CD14-positive monocyte (primary cell): ENCODE measurements at regions not wholly inside any gene's neighbourhood (a gene's known extent, or its start where the extent isn't known, plus 50 kb on each side); places are given as distances from the start of the nearest gene placed in this dataset.

ENCODE experiments used
- DNase-seq, 3 donors: peaks; one replicate each; pipeline ENCODE4 v3.0.0-alpha.2; 2011 to 2022
- H2AFZ ChIP-seq: 2 replicates; pipeline ENCODE4 v1.6.0; 2012; ENCODE audit warnings: mild to moderate bottlenecking, low read depth, low read length, inconsistent platforms; ENCODE audit not compliant: insufficient read depth, poor library complexity, severe bottlenecking
- H3K27ac ChIP-seq, 2 donors: 1 replicate in 1 of 2; 2 replicates in 1 of 2; pipeline ENCODE4 v1.5.1; 2012 to 2013; ENCODE audit warnings: low read length in 2 of 2, control low read depth in 1 of 2, inconsistent platforms in 1 of 2, low read depth in 1 of 2, mild to moderate bottlenecking in 1 of 2
- H3K27me3 ChIP-seq, 2 donors: one replicate each; pipeline versions ENCODE4 v1.6.0 to v1.6.1; 2011 to 2013; ENCODE audit warnings: low read length in 2 of 2; ENCODE audit not compliant: control insufficient read depth in 2 of 2, insufficient read depth in 2 of 2
- H3K36me3 ChIP-seq, 2 donors: replicated peaks in 1 of 2; 1 replicate in 1 of 2; 2 replicates in 1 of 2; pipeline versions ENCODE4 v1.5.1 to v1.6.1; 2012 to 2013; ENCODE audit warnings: low read length in 2 of 2, control low read depth in 1 of 2, inconsistent platforms in 1 of 2, mild to moderate bottlenecking in 1 of 2; ENCODE audit not compliant: insufficient read depth in 2 of 2, control insufficient read depth in 1 of 2
- H3K4me1 ChIP-seq, 2 donors: 1 replicate in 1 of 2; 2 replicates in 1 of 2; pipeline versions ENCODE4 v1.5.1 to v1.6.1; 2012 to 2013; ENCODE audit warnings: low read length in 2 of 2, control low read depth in 1 of 2, inconsistent platforms in 1 of 2, mild to moderate bottlenecking in 1 of 2, moderate library complexity in 1 of 2; ENCODE audit not compliant: insufficient read depth in 2 of 2, control insufficient read depth in 1 of 2
- H3K4me2 ChIP-seq: replicated peaks from 2 replicates; pipeline ENCODE3; 2012; ENCODE audit warnings: low read length, moderate library complexity, mild to moderate bottlenecking; ENCODE audit not compliant: poor library complexity, severe bottlenecking; ENCODE audit errors: extremely low read depth
- H3K4me3 ChIP-seq, 3 experiments: fragments of 200-600 bp in 1 of 3; sonication (generic) in 1 of 3; replicated peaks in 1 of 3; 1 replicate in 2 of 3; 2 replicates in 1 of 3; pipeline ENCODE4 v1.5.1; 2011 to 2013; ENCODE audit warnings: low read length in 3 of 3, mild to moderate bottlenecking in 3 of 3, control low read depth in 2 of 3, low read depth in 2 of 3, inconsistent platforms in 1 of 3, moderate library complexity in 1 of 3
- H3K79me2 ChIP-seq: 2 replicates; pipeline ENCODE4 v1.6.0; 2012; ENCODE audit warnings: mild to moderate bottlenecking, control low read depth, inconsistent platforms, low read length, moderate library complexity; ENCODE audit not compliant: insufficient read depth
- H3K9ac ChIP-seq: 2 replicates; pipeline ENCODE4 v1.6.0; 2017; ENCODE audit warnings: low read length, mild to moderate bottlenecking; ENCODE audit not compliant: insufficient read depth, poor library complexity, severe bottlenecking
- H3K9me3 ChIP-seq, 2 donors: replicated peaks in 1 of 2; 1 replicate in 1 of 2; 2 replicates in 1 of 2; pipeline versions ENCODE4 v1.5.1 to v1.6.1; 2012 to 2013; ENCODE audit warnings: low read length in 2 of 2, control low read depth in 1 of 2; ENCODE audit not compliant: control insufficient read depth in 1 of 2, insufficient read depth in 1 of 2
- H4K20me1 ChIP-seq: 2 replicates; pipeline ENCODE4 v1.6.0; 2012; ENCODE audit warnings: mild to moderate bottlenecking, low read length, control low read depth, moderate library complexity; ENCODE audit not compliant: insufficient read depth
- H3K27ac Mint-ChIP-seq, 7 donors: one replicate each; pipeline ENCODE4 v1.8.0; 2020; ENCODE audit warnings: mild to moderate bottlenecking in 7 of 7, mixed read lengths in 7 of 7, moderate library complexity in 6 of 7, inconsistent platforms in 2 of 7
- H3K27me3 Mint-ChIP-seq, 3 donors: one replicate each; pipeline ENCODE4 v1.8.0; 2021 to 2022; ENCODE audit warnings: low read depth in 3 of 3, mild to moderate bottlenecking in 3 of 3, mixed read lengths in 3 of 3, moderate library complexity in 3 of 3, inconsistent platforms in 1 of 3
- H3K36me3 Mint-ChIP-seq, 2 donors: one replicate each; pipeline ENCODE4 v1.8.0; 2020; ENCODE audit warnings: mixed read lengths in 2 of 2, inconsistent platforms in 1 of 2, mild to moderate bottlenecking in 1 of 2
- H3K4me1 Mint-ChIP-seq: one replicate; pipeline ENCODE4 v1.8.0; 2020; ENCODE audit warnings: mild to moderate bottlenecking, mixed read lengths
- H3K4me3 Mint-ChIP-seq, 2 donors: one replicate each; pipeline ENCODE4 v1.8.0; 2020; ENCODE audit warnings: mild to moderate bottlenecking in 2 of 2, mixed read lengths in 2 of 2, moderate library complexity in 1 of 2
- H3K9me3 Mint-ChIP-seq, 7 donors: one replicate each; pipeline ENCODE4 v1.8.0; 2020 to 2022; ENCODE audit warnings: mixed read lengths in 7 of 7, mild to moderate bottlenecking in 6 of 7, moderate library complexity in 6 of 7, inconsistent platforms in 2 of 7
- WGBS: methylation state at CpG from one replicate; pipeline ENCODE4 v1.1.5; 2013; ENCODE audit warnings: missing lambda C conversion rate; ENCODE audit not compliant: insufficient coverage; 5-methylcytosine and 5-hydroxymethylcytosine counted together
- intact Hi-C, 2 donors: fragments of 100-400 bp; cut with micrococcal nuclease; formaldehyde crosslinking; loops; one replicate each; pipeline versions ENCODE4 v1.15.0 to v1.15.1; 2023
- TF ChIP-seq, protein P1 (sequence below): fragments of 200-600 bp; IDR thresholded peaks from one replicate; pipeline ENCODE4 v1.8.0; 2022; ENCODE audit warnings: antibody characterized with exemption, mild to moderate bottlenecking

DNA sequence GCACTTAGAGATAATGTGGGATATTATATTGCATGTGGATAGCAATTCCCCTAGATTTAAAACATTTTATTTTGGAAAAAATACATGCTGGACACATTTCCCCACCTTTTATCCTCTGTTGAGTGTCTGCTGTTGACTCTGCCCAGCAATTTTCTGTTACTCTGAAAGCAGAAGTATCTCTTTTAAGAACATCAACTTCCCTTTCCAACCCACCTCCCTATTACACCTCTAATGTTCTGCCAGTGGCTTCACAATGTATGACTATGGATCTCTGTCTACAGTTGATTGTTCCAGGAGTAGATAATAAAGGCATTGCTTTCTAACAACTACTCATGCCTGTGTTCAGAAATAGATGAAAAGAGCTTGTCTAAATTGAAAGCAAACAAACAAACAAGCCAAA is 754.8 kb upstream of the SLITRK6 start:
- Histone ChIP-seq H3K4me1 (no peaks in the 10 kb centered on the region), H3K79me2 (no peaks in the 10 kb centered on the region), H4K20me1 (no peaks in the 10 kb centered on the region), H3K9ac (no peak overlapping the region), H3K9me3 (peaks cover 4 to 10% of the 10 kb centered on the region in 2 donors), H2AFZ (no peak overlapping the region), H3K4me3 (no peak overlapping the region), H3K4me2 (no peak overlapping the region), H3K36me3 (no peaks in the 10 kb centered on the region), H3K27me3 (no peaks in the 10 kb centered on the region), H3K27ac (no peak overlapping the region)
- no peak overlapping the region for H3K4me3 Mint-ChIP-seq
- no peaks in the 10 kb centered on the region for H3K36me3 Mint-ChIP-seq
- no peaks in the 10 kb centered on the region for H3K27me3 Mint-ChIP-seq
- intact Hi-C loops, result no loop called here
- peaks cover 0 to 11% (median 4%) of the 10 kb centered on the region in 7 donors for H3K9me3 Mint-ChIP-seq
- DNase-seq, result no peak
- no peak overlapping the region for H3K27ac Mint-ChIP-seq
- H3K4me1 Mint-ChIP-seq, result no peaks in the 10 kb centered on the region
- TF ChIP-seq, protein P1, sequence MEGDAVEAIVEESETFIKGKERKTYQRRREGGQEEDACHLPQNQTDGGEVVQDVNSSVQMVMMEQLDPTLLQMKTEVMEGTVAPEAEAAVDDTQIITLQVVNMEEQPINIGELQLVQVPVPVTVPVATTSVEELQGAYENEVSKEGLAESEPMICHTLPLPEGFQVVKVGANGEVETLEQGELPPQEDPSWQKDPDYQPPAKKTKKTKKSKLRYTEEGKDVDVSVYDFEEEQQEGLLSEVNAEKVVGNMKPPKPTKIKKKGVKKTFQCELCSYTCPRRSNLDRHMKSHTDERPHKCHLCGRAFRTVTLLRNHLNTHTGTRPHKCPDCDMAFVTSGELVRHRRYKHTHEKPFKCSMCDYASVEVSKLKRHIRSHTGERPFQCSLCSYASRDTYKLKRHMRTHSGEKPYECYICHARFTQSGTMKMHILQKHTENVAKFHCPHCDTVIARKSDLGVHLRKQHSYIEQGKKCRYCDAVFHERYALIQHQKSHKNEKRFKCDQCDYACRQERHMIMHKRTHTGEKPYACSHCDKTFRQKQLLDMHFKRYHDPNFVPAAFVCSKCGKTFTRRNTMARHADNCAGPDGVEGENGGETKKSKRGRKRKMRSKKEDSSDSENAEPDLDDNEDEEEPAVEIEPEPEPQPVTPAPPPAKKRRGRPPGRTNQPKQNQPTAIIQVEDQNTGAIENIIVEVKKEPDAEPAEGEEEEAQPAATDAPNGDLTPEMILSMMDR, result no peak

DNA sequence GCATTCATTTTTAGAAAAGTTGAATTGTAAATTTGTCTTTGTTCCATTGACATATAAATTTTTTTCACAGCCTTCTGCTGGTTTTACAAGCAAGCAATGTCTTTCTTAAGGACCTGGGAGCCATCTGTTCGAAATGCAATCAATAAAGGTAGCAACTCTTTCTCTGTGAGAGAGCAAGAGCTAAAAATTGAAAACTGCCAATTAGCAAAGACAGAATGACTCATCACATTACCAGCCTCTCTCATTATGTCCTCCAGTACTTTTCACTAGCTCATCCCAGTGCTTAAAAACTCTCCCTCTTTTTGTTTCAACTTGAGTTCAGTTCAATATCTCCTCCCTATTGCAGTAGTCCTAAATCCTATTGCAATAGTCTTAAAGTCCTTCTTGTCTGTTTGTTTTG is 760.7 kb upstream of the SLITRK6 start:
- Histone ChIP-seq H3K9me3 (peaks cover 0 to 3% of the 10 kb centered on the region in 2 donors), H3K27ac (no peak overlapping the region), H2AFZ (no peak overlapping the region), H4K20me1 (no peaks in the 10 kb centered on the region), H3K4me3 (no peak overlapping the region), H3K4me2 (no peak overlapping the region), H3K36me3 (no peaks in the 10 kb centered on the region), H3K27me3 (no peaks in the 10 kb centered on the region), H3K79me2 (no peaks in the 10 kb centered on the region), H3K9ac (no peak overlapping the region), H3K4me1 (no peaks in the 10 kb centered on the region)
- Mint-ChIP-seq H3K27ac (no peak overlapping the region), H3K9me3 (peaks cover 0 to 15% (median 3%) of the 10 kb centered on the region in 7 donors), H3K4me3 (no peak overlapping the region), H3K27me3 (no peaks in the 10 kb centered on the region), H3K36me3 (no peaks in the 10 kb centered on the region), H3K4me1 (no peaks in the 10 kb centered on the region)
- intact Hi-C loops, result no loop called here
- WGBS, result 57% methylated on average over 1 of the region's 1 CpG
- TF ChIP-seq, protein P1, result no peak
- DNase-seq, result no peak
